Esophagus squamous epithelium (tissue), 4 donors: ENCODE measurements at regions not wholly inside any gene's neighbourhood (a gene's known extent, or its start where the extent isn't known, plus 50 kb on each side); places are given as distances from the start of the nearest gene placed in this dataset.

Source experiments
- POLR2A ChIP-seq, 4 donors: fragments of 450-650 bp; IDR thresholded peaks; one replicate each; pipeline ENCODE4 v1.6.1; 2017; ENCODE audit warnings: antibody characterized with exemption in 4 of 4, mild to moderate bottlenecking in 4 of 4, moderate library complexity in 3 of 4
- TF ChIP-seq, protein P1 (sequence below), 6 experiments: fragments of 450-650 bp in 4 of 6; fragments of 200-600 bp in 2 of 6; sonication (generic) in 2 of 6; IDR thresholded peaks; one replicate each; pipeline ENCODE4 v1.5.1; 2016 to 2019; ENCODE audit warnings: antibody characterized with exemption in 6 of 6, mild to moderate bottlenecking in 4 of 6, moderate library complexity in 4 of 6

DNA sequence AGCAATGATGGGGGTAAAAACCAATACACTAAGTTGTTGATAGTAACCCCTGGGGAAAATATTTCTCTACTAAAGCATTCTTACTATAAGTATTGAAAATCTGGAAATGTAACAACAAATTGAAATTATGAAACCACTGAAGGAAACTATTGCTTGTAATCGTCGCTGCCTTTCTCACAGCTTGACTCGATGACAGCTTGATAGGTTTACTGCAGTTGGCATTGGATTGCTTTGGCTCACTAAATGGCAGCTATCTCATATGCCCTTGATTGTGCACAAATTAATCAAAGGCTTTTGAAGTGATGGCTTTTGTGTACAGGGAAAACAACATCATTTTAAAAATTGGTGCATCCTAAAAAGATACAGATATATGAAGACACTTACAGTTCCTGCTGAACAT lies 419.6 kb upstream of the TENM3 start:
- no peak for TF ChIP-seq POLR2A (IDR thresholded peaks at IDR 0.05)
- TF ChIP-seq, protein P1, sequence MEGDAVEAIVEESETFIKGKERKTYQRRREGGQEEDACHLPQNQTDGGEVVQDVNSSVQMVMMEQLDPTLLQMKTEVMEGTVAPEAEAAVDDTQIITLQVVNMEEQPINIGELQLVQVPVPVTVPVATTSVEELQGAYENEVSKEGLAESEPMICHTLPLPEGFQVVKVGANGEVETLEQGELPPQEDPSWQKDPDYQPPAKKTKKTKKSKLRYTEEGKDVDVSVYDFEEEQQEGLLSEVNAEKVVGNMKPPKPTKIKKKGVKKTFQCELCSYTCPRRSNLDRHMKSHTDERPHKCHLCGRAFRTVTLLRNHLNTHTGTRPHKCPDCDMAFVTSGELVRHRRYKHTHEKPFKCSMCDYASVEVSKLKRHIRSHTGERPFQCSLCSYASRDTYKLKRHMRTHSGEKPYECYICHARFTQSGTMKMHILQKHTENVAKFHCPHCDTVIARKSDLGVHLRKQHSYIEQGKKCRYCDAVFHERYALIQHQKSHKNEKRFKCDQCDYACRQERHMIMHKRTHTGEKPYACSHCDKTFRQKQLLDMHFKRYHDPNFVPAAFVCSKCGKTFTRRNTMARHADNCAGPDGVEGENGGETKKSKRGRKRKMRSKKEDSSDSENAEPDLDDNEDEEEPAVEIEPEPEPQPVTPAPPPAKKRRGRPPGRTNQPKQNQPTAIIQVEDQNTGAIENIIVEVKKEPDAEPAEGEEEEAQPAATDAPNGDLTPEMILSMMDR (IDR thresholded peaks at IDR 0.05), result no peak
